Astrocyte (in vitro differentiated cells and primary cell): ENCODE measurements at regions not wholly inside any gene's neighbourhood (a gene's known extent, or its start where the extent isn't known, plus 50 kb on each side); places are given as distances from the start of the nearest gene placed in this dataset.
A peak's percentile ranks its signal among the peaks of the same experiment; 100 is the strongest.

Experiments
- DNase-seq: peaks from one replicate; pipeline ENCODE4 v3.0.0-alpha.2; 2010; ENCODE audit warnings: low read depth
- FAIRE-seq: peaks from 2 replicates; lab custom pipeline; 2011; peaks lifted over from hg19 to GRCh38; lab: Jason Lieb, UNC
- H2AFZ ChIP-seq: 2 replicates; pipeline ENCODE4 v1.6.0; 2012; ENCODE audit warnings: low read depth, low read length, inconsistent platforms
- H3K27ac ChIP-seq: 2 replicates; pipeline ENCODE4 v1.5.1; 2011; ENCODE audit warnings: low read depth, low read length, inconsistent platforms
- H3K27me3 ChIP-seq: 2 replicates; pipeline ENCODE4 v1.6.0; 2011; ENCODE audit warnings: low read length, inconsistent platforms; ENCODE audit not compliant: insufficient read depth
- H3K36me3 ChIP-seq: 2 replicates; pipeline ENCODE4 v1.5.1; 2011; ENCODE audit warnings: low read length, inconsistent platforms; ENCODE audit not compliant: insufficient read depth
- H3K4me1 ChIP-seq: 2 replicates; pipeline ENCODE4 v1.5.1; 2011; ENCODE audit warnings: low read length, inconsistent platforms; ENCODE audit not compliant: insufficient read depth
- H3K4me2 ChIP-seq: 2 replicates; pipeline ENCODE4 v1.6.0; 2012; ENCODE audit warnings: low read length, inconsistent platforms
- H3K4me3 ChIP-seq: 2 replicates; pipeline ENCODE4 v1.5.1; 2011; ENCODE audit warnings: low read depth, mild to moderate bottlenecking, low read length, inconsistent platforms; ENCODE audit not compliant: insufficient read depth
- H3K79me2 ChIP-seq: 2 replicates; pipeline ENCODE4 v1.6.0; 2012; ENCODE audit warnings: mild to moderate bottlenecking, low read length, inconsistent platforms; ENCODE audit not compliant: insufficient read depth
- H3K9ac ChIP-seq: 2 replicates; pipeline ENCODE4 v1.6.0; 2012; ENCODE audit warnings: mild to moderate bottlenecking, low read length, inconsistent platforms
- H3K9me3 ChIP-seq: 2 replicates; pipeline ENCODE4 v1.5.1; 2012; ENCODE audit warnings: low read depth, mild to moderate bottlenecking, low read length, inconsistent platforms; ENCODE audit not compliant: insufficient read depth
- H4K20me1 ChIP-seq: 2 replicates; pipeline ENCODE4 v1.6.0; 2012; ENCODE audit warnings: low read length, inconsistent platforms; ENCODE audit not compliant: insufficient read depth
- H3K27ac Mint-ChIP-seq: one replicate; pipeline ENCODE4 v1.8.0; 2021; ENCODE audit warnings: mild to moderate bottlenecking, mixed read lengths; ENCODE audit not compliant: unreplicated experiment
- H3K27me3 Mint-ChIP-seq: one replicate; pipeline ENCODE4 v1.8.0; 2021; ENCODE audit warnings: low read depth, mixed read lengths; ENCODE audit not compliant: unreplicated experiment
- H3K36me3 Mint-ChIP-seq: one replicate; pipeline ENCODE4 v1.8.0; 2021; ENCODE audit warnings: low read depth, mixed read lengths; ENCODE audit not compliant: unreplicated experiment
- H3K4me1 Mint-ChIP-seq: one replicate; pipeline ENCODE4 v1.8.0; 2021; ENCODE audit warnings: low read depth, mixed read lengths; ENCODE audit not compliant: unreplicated experiment
- H3K4me3 Mint-ChIP-seq: one replicate; pipeline ENCODE4 v1.8.0; 2021; ENCODE audit warnings: mild to moderate bottlenecking, moderate library complexity, mixed read lengths; ENCODE audit not compliant: unreplicated experiment
- H3K9me3 Mint-ChIP-seq: one replicate; pipeline ENCODE4 v1.8.0; 2021; ENCODE audit warnings: mild to moderate bottlenecking, mixed read lengths; ENCODE audit not compliant: unreplicated experiment
- CTCF ChIP-seq: IDR thresholded peaks from 2 replicates; pipeline ENCODE4 v1.5.1; 2011; ENCODE audit warnings: low read depth, mild to moderate bottlenecking, inconsistent platforms, low read length, moderate library complexity; ENCODE audit not compliant: insufficient read depth
- EZH2 ChIP-seq: IDR thresholded peaks from 2 replicates; pipeline ENCODE4 v1.6.1; 2012; ENCODE audit warnings: mild to moderate bottlenecking, low read length, inconsistent platforms; ENCODE audit not compliant: insufficient read depth

GRCh38 chr3:82764521-82764920 is 1003.1 kb upstream of the GBE1 start:
- H3K4me2 ChIP-seq = no peak overlapping the region
- no peak for TF ChIP-seq EZH2
- no peak for TF ChIP-seq CTCF
- no peaks in the 10 kb centered on the region for H3K4me1 ChIP-seq
- H3K27ac ChIP-seq = no peak overlapping the region
- no peak overlapping the region for H3K9ac ChIP-seq
- Mint-ChIP-seq H3K27me3 (no peaks in the 10 kb centered on the region), H3K4me1 (no peaks in the 10 kb centered on the region), H3K36me3 (no peaks in the 10 kb centered on the region), H3K4me3 (no peak overlapping the region), H3K9me3 (no peaks in the 10 kb centered on the region), H3K27ac (no peak overlapping the region)
- no peak overlapping the region for H3K4me3 ChIP-seq
- H4K20me1 ChIP-seq = no peaks in the 10 kb centered on the region
- no peak for DNase-seq
- H3K9me3 ChIP-seq = no peaks in the 10 kb centered on the region
- FAIRE-seq = no peak
- H3K79me2 ChIP-seq = no peaks in the 10 kb centered on the region
- no peaks in the 10 kb centered on the region for H3K36me3 ChIP-seq
- H2AFZ ChIP-seq = no peak overlapping the region
- no peaks in the 10 kb centered on the region for H3K27me3 ChIP-seq

- Histone ChIP-seq H3K27me3 (no peaks in the 10 kb centered on the region), H3K36me3 (no peaks in the 10 kb centered on the region), H3K27ac (no peak overlapping the region), H3K4me2 (no peak overlapping the region), H4K20me1 (no peaks in the 10 kb centered on the region), H3K4me3 (no peak overlapping the region), H2AFZ (no peak overlapping the region), H3K9me3 (no peaks in the 10 kb centered on the region), H3K9ac (no peak overlapping the region), H3K79me2 (no peaks in the 10 kb centered on the region), H3K4me1 (no peaks in the 10 kb centered on the region)
- H3K9me3 Mint-ChIP-seq = no peaks in the 10 kb centered on the region
- no peak overlapping the region for H3K4me3 Mint-ChIP-seq
- FAIRE-seq (no peak), DNase-seq (no peak)
- no peaks in the 10 kb centered on the region for H3K27me3 Mint-ChIP-seq
- no peaks in the 10 kb centered on the region for H3K4me1 Mint-ChIP-seq
- no peak overlapping the region for H3K27ac Mint-ChIP-seq
- no peaks in the 10 kb centered on the region for H3K36me3 Mint-ChIP-seq
- TF ChIP-seq CTCF = no peak
- no peak for TF ChIP-seq EZH2
These were observed 1000.4 kb upstream of the GBE1 start for GRCh38 chr3:82761858-82762257.

- no peak overlapping the region for H3K27ac ChIP-seq
- no peaks in the 10 kb centered on the region for H3K9me3 ChIP-seq
- no peaks in the 10 kb centered on the region for H4K20me1 ChIP-seq
- FAIRE-seq = no peak
- H3K27me3 Mint-ChIP-seq = no peaks in the 10 kb centered on the region
- no peaks in the 10 kb centered on the region for H3K27me3 ChIP-seq
- no peak overlapping the region for H3K27ac Mint-ChIP-seq
- H3K4me1 Mint-ChIP-seq = peaks cover 7% of the 10 kb centered on the region
- H3K9me3 Mint-ChIP-seq = no peaks in the 10 kb centered on the region
- H3K79me2 ChIP-seq = no peaks in the 10 kb centered on the region
- no peak overlapping the region for H3K4me3 Mint-ChIP-seq
- H3K9ac ChIP-seq = no peak overlapping the region
- TF ChIP-seq EZH2 (no peak), CTCF (no peak)
- H3K4me2 ChIP-seq = no peak overlapping the region
- no peaks in the 10 kb centered on the region for H3K4me1 ChIP-seq
- peak; percentile 6 for DNase-seq
- H2AFZ ChIP-seq = no peak overlapping the region
- no peaks in the 10 kb centered on the region for H3K36me3 Mint-ChIP-seq
- no peaks in the 10 kb centered on the region for H3K36me3 ChIP-seq
- H3K4me3 ChIP-seq = no peak overlapping the region
These were observed 984.1 kb upstream of the GBE1 start for GRCh38 chr3:82745544-82745943.
